WTC11 (cell line): ENCODE measurements at regions not wholly inside any gene's neighbourhood (a gene's known extent, or its start where the extent isn't known, plus 50 kb on each side); places are given as distances from the start of the nearest gene placed in this dataset.

Experiments
- ATAC-seq: fragments of 200-7000 bp; cut with Tn5 transposase; 2 replicates; pipeline ENCODE4 v1.10.0; 2021; ENCODE audit warnings: mild to moderate bottlenecking, moderate library complexity
- CTCF ChIA-PET: fragments of 300-600 bp; sonication (Branson Sonifier 250); formaldehyde crosslinking; loops from one replicate; lab custom pipeline; 2021; ENCODE audit warnings: antibody characterized with exemption; lab: Charles Lee
- POLR2A ChIA-PET: fragments of 350-600 bp; sonication (Branson Sonifier 250); formaldehyde crosslinking; loops from one replicate; lab custom pipeline; 2021; ENCODE audit warnings: antibody characterized with exemption; lab: Charles Lee
- DNase-seq: peaks from one replicate; pipeline ENCODE4 v3.0.0; 2021; ENCODE audit warnings: low spot score
- H3K27ac Mint-ChIP-seq: 2 replicates; pipeline ENCODE4 v1.8.0; 2021; ENCODE audit warnings: mixed read lengths
- H3K27me3 Mint-ChIP-seq: 2 replicates; pipeline ENCODE4 v1.8.0; 2021; ENCODE audit warnings: low read depth, mild to moderate bottlenecking, moderate library complexity, mixed read lengths
- H3K36me3 Mint-ChIP-seq: 2 replicates; pipeline ENCODE4 v1.8.0; 2021; ENCODE audit warnings: mixed read lengths
- H3K4me1 Mint-ChIP-seq: 2 replicates; pipeline ENCODE4 v1.8.0; 2022; ENCODE audit warnings: mixed read lengths
- H3K4me3 Mint-ChIP-seq: 2 replicates; pipeline ENCODE4 v1.8.0; 2021; ENCODE audit warnings: mild to moderate bottlenecking, moderate library complexity, mixed read lengths
- H3K9me3 Mint-ChIP-seq: 2 replicates; pipeline ENCODE4 v1.8.0; 2021; ENCODE audit warnings: mixed read lengths
- CREM ChIP-seq: sonication (generic); formaldehyde crosslinking; IDR thresholded peaks from 2 replicates; pipeline ENCODE4 v1.8.1; 2022; ENCODE audit warnings: mild to moderate bottlenecking, missing genetic modification reagents, moderate library complexity
- EMX1 ChIP-seq: fragments of 250-450 bp; sonication (Bioruptor Pico); IDR thresholded peaks from 2 replicates; pipeline ENCODE4 v1.8.0; 2021; ENCODE audit warnings: mild to moderate bottlenecking
- ERG ChIP-seq: fragments of 250-450 bp; sonication (Bioruptor Pico); IDR thresholded peaks from 2 replicates; pipeline ENCODE4 v1.8.0; 2021; ENCODE audit warnings: mild to moderate bottlenecking
- FOXK1 ChIP-seq: sonication (generic); formaldehyde crosslinking; IDR thresholded peaks from 2 replicates; pipeline ENCODE4 v1.8.0; 2022; ENCODE audit warnings: mild to moderate bottlenecking, moderate library complexity, missing genetic modification reagents
- HMGA2 ChIP-seq: fragments of 250-450 bp; sonication (Bioruptor Pico); IDR thresholded peaks from 2 replicates; pipeline ENCODE4 v1.4.0; 2021; ENCODE audit warnings: mild to moderate bottlenecking, moderate library complexity
- JAZF1 ChIP-seq: fragments of 250-450 bp; sonication (Bioruptor Pico); IDR thresholded peaks from 2 replicates; pipeline ENCODE4 v1.9.0; 2021; ENCODE audit warnings: moderate library complexity, mild to moderate bottlenecking, inconsistent platforms
- JUN ChIP-seq: sonication (generic); formaldehyde crosslinking; IDR thresholded peaks from 2 replicates; pipeline ENCODE4 v1.8.0; 2023; ENCODE audit warnings: mild to moderate bottlenecking, missing genetic modification reagents
- NR1H2 ChIP-seq: sonication (generic); formaldehyde crosslinking; IDR thresholded peaks from 2 replicates; pipeline ENCODE4 v1.9.0; 2021; ENCODE audit warnings: mild to moderate bottlenecking, moderate library complexity, missing genetic modification reagents
- OVOL2 ChIP-seq: fragments of 250-450 bp; sonication (Bioruptor Pico); IDR thresholded peaks from 2 replicates; pipeline ENCODE4 v1.9.0; 2021; ENCODE audit warnings: mild to moderate bottlenecking, borderline replicate concordance
- RELA ChIP-seq: sonication (generic); formaldehyde crosslinking; IDR thresholded peaks from 2 replicates; pipeline ENCODE4 v1.8.1; 2022; ENCODE audit warnings: missing genetic modification reagents, mild to moderate bottlenecking, borderline replicate concordance
- SMAD4 ChIP-seq: sonication (generic); formaldehyde crosslinking; IDR thresholded peaks from 2 replicates; pipeline ENCODE4 v1.8.0; 2022; ENCODE audit warnings: mild to moderate bottlenecking, missing genetic modification reagents
- TEAD4 ChIP-seq: sonication (generic); formaldehyde crosslinking; IDR thresholded peaks from 2 replicates; pipeline ENCODE4 v1.8.0; 2022; ENCODE audit warnings: mild to moderate bottlenecking, missing genetic modification reagents
- ZNF121 ChIP-seq: sonication (generic); formaldehyde crosslinking; IDR thresholded peaks from 2 replicates; pipeline ENCODE4 v1.8.0; 2023; ENCODE audit warnings: missing genetic modification reagents
- ZNF138 ChIP-seq: sonication (generic); formaldehyde crosslinking; conservative IDR thresholded peaks from 2 replicates; pipeline ENCODE4 v1.8.1; 2022; ENCODE audit warnings: mild to moderate bottlenecking, moderate library complexity, missing genetic modification reagents
- ZNF219 ChIP-seq: sonication (generic); formaldehyde crosslinking; IDR thresholded peaks from 2 replicates; pipeline ENCODE4 v1.8.0; 2023; ENCODE audit warnings: missing genetic modification reagents, mild to moderate bottlenecking, borderline replicate concordance
- TF ChIP-seq, protein P1 (sequence below): sonication (generic); formaldehyde crosslinking; IDR thresholded peaks from 2 replicates; pipeline ENCODE4 v1.8.0; 2023; ENCODE audit warnings: mild to moderate bottlenecking, missing genetic modification reagents
- TF ChIP-seq, protein P2 (sequence below): sonication (generic); formaldehyde crosslinking; IDR thresholded peaks from 2 replicates; pipeline ENCODE4 v1.8.0; 2022; ENCODE audit warnings: mild to moderate bottlenecking, missing genetic modification reagents
- TF ChIP-seq, protein P3 (sequence below): fragments of 250-450 bp; sonication (Bioruptor Pico); IDR thresholded peaks from 2 replicates; pipeline ENCODE4 v1.9.0; 2021; ENCODE audit warnings: mild to moderate bottlenecking
- TF ChIP-seq, protein P4 (sequence below): sonication (generic); formaldehyde crosslinking; IDR thresholded peaks from 2 replicates; pipeline ENCODE4 v1.8.1; 2022; ENCODE audit warnings: low read depth, mild to moderate bottlenecking, moderate library complexity, missing genetic modification reagents, borderline replicate concordance

DNA sequence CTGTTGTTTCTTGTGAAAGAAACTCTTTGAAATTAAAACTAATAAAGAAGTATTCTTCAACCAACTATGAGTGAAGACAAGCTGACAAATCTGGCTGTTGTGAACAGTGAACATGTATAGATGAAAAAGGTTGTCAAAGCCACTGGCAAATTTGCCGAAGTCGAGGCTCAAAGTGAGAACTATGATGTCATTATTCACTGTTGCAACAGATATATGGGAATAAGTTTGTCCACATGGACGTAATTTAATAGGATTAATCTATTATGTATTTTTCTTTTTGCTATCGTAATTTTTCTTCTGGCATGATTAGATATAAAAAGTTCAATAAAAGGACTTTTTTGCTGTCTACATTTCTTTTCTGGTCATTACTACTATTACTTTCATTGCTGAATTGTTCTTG lies 223.2 kb upstream of the ZNF507 start:
- POLR2A ChIA-PET, result no interaction called here
- H3K27me3 Mint-ChIP-seq, result no peaks in the 10 kb centered on the region
- H3K36me3 Mint-ChIP-seq, result peaks cover 5% of the 10 kb centered on the region; the same call in 1 of the 2 replicates
- H3K9me3 Mint-ChIP-seq, result peaks cover 19% of the 10 kb centered on the region
- no peak overlapping the region for H3K4me3 Mint-ChIP-seq
- DNase-seq, result no peak
- no peak overlapping the region for H3K27ac Mint-ChIP-seq
- no peak for ATAC-seq
- TF ChIP-seq ERG, result no peak
- CTCF ChIA-PET, result no interaction called here
- H3K4me1 Mint-ChIP-seq, result peaks cover 2% of the 10 kb centered on the region; the same call in 1 of the 2 replicates

DNA sequence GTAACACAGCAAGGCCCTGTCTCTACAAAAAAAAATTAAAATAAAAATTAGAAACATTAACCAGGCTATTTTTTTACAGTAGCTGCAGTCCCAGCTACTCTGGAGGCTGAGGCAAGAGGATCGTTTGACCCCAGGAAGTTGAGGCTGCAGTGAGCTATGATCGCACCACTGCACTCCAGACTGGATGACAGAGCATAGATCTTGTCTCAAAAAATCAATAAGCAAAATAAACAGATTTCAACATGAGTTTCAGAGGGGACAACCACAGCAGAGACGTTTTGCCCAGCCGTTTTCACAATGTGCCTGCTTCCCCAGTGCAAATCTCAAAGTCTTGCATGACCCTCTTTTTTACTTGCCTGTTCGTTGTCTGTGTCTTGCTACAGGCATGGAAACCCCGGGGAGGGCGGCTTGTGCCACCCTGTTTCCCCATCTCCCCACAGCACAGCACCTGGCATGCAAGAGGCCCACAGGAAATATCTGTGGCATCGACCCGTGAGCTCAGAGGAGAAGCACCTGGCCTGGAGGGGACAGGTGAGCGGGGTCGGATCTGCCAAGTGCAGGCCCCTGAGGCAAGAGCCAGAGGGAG lies 222.0 kb upstream of the ZNF507 start:
- no peak overlapping the region for H3K27ac Mint-ChIP-seq
- peaks cover 2% of the 10 kb centered on the region; the same call in 1 of the 2 replicates for H3K4me1 Mint-ChIP-seq
- TF ChIP-seq OVOL2 (no peak), CREM (CRISPR knock-in tag) (no peak), FOXK1 (CRISPR knock-in tag) (no peak), ZNF138 (CRISPR knock-in tag) (no peak), JUN (CRISPR knock-in tag) (no peak), ZNF219 (no peak), TEAD4 (CRISPR knock-in tag) (no peak), SMAD4 (CRISPR knock-in tag) (no peak), JAZF1 (CRISPR knock-in tag) (no peak), RELA (no peak), EMX1 (CRISPR knock-in tag) (no peak), ZNF121 (CRISPR knock-in tag) (no peak), HMGA2 (CRISPR knock-in tag) (no peak), NR1H2 (no peak)
- TF ChIP-seq, protein P1, sequence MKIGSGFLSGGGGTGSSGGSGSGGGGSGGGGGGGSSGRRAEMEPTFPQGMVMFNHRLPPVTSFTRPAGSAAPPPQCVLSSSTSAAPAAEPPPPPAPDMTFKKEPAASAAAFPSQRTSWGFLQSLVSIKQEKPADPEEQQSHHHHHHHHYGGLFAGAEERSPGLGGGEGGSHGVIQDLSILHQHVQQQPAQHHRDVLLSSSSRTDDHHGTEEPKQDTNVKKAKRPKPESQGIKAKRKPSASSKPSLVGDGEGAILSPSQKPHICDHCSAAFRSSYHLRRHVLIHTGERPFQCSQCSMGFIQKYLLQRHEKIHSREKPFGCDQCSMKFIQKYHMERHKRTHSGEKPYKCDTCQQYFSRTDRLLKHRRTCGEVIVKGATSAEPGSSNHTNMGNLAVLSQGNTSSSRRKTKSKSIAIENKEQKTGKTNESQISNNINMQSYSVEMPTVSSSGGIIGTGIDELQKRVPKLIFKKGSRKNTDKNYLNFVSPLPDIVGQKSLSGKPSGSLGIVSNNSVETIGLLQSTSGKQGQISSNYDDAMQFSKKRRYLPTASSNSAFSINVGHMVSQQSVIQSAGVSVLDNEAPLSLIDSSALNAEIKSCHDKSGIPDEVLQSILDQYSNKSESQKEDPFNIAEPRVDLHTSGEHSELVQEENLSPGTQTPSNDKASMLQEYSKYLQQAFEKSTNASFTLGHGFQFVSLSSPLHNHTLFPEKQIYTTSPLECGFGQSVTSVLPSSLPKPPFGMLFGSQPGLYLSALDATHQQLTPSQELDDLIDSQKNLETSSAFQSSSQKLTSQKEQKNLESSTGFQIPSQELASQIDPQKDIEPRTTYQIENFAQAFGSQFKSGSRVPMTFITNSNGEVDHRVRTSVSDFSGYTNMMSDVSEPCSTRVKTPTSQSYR, result no peak
- TF ChIP-seq, protein P2, sequence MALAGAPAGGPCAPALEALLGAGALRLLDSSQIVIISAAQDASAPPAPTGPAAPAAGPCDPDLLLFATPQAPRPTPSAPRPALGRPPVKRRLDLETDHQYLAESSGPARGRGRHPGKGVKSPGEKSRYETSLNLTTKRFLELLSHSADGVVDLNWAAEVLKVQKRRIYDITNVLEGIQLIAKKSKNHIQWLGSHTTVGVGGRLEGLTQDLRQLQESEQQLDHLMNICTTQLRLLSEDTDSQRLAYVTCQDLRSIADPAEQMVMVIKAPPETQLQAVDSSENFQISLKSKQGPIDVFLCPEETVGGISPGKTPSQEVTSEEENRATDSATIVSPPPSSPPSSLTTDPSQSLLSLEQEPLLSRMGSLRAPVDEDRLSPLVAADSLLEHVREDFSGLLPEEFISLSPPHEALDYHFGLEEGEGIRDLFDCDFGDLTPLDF (CRISPR knock-in tag), result no peak
- TF ChIP-seq, protein P3, sequence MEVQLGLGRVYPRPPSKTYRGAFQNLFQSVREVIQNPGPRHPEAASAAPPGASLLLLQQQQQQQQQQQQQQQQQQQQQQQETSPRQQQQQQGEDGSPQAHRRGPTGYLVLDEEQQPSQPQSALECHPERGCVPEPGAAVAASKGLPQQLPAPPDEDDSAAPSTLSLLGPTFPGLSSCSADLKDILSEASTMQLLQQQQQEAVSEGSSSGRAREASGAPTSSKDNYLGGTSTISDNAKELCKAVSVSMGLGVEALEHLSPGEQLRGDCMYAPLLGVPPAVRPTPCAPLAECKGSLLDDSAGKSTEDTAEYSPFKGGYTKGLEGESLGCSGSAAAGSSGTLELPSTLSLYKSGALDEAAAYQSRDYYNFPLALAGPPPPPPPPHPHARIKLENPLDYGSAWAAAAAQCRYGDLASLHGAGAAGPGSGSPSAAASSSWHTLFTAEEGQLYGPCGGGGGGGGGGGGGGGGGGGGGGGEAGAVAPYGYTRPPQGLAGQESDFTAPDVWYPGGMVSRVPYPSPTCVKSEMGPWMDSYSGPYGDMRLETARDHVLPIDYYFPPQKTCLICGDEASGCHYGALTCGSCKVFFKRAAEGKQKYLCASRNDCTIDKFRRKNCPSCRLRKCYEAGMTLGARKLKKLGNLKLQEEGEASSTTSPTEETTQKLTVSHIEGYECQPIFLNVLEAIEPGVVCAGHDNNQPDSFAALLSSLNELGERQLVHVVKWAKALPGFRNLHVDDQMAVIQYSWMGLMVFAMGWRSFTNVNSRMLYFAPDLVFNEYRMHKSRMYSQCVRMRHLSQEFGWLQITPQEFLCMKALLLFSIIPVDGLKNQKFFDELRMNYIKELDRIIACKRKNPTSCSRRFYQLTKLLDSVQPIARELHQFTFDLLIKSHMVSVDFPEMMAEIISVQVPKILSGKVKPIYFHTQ (CRISPR knock-in tag), result no peak
- TF ChIP-seq, protein P4, sequence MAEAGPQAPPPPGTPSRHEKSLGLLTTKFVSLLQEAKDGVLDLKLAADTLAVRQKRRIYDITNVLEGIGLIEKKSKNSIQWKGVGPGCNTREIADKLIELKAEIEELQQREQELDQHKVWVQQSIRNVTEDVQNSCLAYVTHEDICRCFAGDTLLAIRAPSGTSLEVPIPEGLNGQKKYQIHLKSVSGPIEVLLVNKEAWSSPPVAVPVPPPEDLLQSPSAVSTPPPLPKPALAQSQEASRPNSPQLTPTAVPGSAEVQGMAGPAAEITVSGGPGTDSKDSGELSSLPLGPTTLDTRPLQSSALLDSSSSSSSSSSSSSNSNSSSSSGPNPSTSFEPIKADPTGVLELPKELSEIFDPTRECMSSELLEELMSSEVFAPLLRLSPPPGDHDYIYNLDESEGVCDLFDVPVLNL (CRISPR knock-in tag), result no peak
- ChIA-PET CTCF (no interaction called here), POLR2A (no interaction called here)
- H3K4me3 Mint-ChIP-seq, result no peak overlapping the region
- peaks cover 9% of the 10 kb centered on the region for H3K9me3 Mint-ChIP-seq
- no peaks in the 10 kb centered on the region for H3K36me3 Mint-ChIP-seq
- no peak for ATAC-seq
- no peak for DNase-seq
- no peaks in the 10 kb centered on the region for H3K27me3 Mint-ChIP-seq
